CD4-positive, alpha-beta T cell treated with Interleukin-17A for 1 hour (primary cell): ENCODE measurements at regions not wholly inside any gene's neighbourhood (a gene's known extent, or its start where the extent isn't known, plus 50 kb on each side); places are given as distances from the start of the nearest gene placed in this dataset.

ENCODE experiments used
- DNase-seq: peaks from one replicate; pipeline ENCODE4 v3.0.0-alpha.2; 2020

- DNase-seq = no peak
Observed at GRCh38 chr5:61969755-61970154, 336.3 kb upstream of the KIF2A start.

GRCh38 chr5:61970218-61970617 lies 335.8 kb upstream of the KIF2A start:
- no peak for DNase-seq

GRCh38 chr5:61974680-61975079 lies 331.3 kb upstream of the KIF2A start:
- DNase-seq = no peak

GRCh38 chr5:61981886-61982285 lies 324.1 kb upstream of the KIF2A start:
- DNase-seq = no peak

GRCh38 chr5:61991430-61991829 lies 314.6 kb upstream of the KIF2A start:
- DNase-seq = no peak

- DNase-seq = no peak
Observed at GRCh38 chr5:61991866-61992265, 314.1 kb upstream of the KIF2A start.

GRCh38 chr5:61993295-61993927 lies 312.6 kb upstream of the KIF2A start:
- DNase-seq = no peak

GRCh38 chr5:61994171-61994570 lies 311.8 kb upstream of the KIF2A start:
- DNase-seq = no peak

GRCh38 chr5:61995486-61995885 lies 310.5 kb upstream of the KIF2A start:
- no peak for DNase-seq

- DNase-seq = no peak
Observed at GRCh38 chr5:61999371-61999770, 306.6 kb upstream of the KIF2A start.

GRCh38 chr5:62000646-62001045 lies 305.4 kb upstream of the KIF2A start:
- DNase-seq = no peak

GRCh38 chr5:62001640-62002039 lies 304.4 kb upstream of the KIF2A start:
- no peak for DNase-seq

GRCh38 chr5:62002436-62002835 lies 303.6 kb upstream of the KIF2A start:
- DNase-seq = no peak

GRCh38 chr5:62005551-62005950 lies 300.5 kb upstream of the KIF2A start:
- no peak for DNase-seq

- no peak for DNase-seq
Observed at GRCh38 chr5:62007457-62007856, 298.5 kb upstream of the KIF2A start.

GRCh38 chr5:62011089-62011664 lies 294.8 kb upstream of the KIF2A start:
- DNase-seq = no peak

- DNase-seq = no peak
Observed at GRCh38 chr5:62017092-62017491, 288.9 kb upstream of the KIF2A start.

- DNase-seq = no peak
Observed at GRCh38 chr5:62029303-62029702, 276.7 kb upstream of the KIF2A start.

- DNase-seq = no peak
Observed at GRCh38 chr5:62030326-62030725, 275.7 kb upstream of the KIF2A start.

- no peak for DNase-seq
Observed at GRCh38 chr5:62038024-62038423, 268.0 kb upstream of the KIF2A start.

- DNase-seq = no peak
Observed at GRCh38 chr5:62041156-62041756, 264.8 kb upstream of the KIF2A start.

- DNase-seq = no peak
Observed at GRCh38 chr5:62042007-62042406, 264.0 kb upstream of the KIF2A start.

GRCh38 chr5:62043289-62044280 lies 262.4 kb upstream of the KIF2A start:
- no peak for DNase-seq
